CMK (cell line): ENCODE measurements at regions not wholly inside any gene's neighbourhood (a gene's known extent, or its start where the extent isn't known, plus 50 kb on each side); places are given as distances from the start of the nearest gene placed in this dataset.

Experiments
- DNase-seq: peaks from one replicate; pipeline ENCODE4 v3.0.0-alpha.2; 2010; ENCODE audit warnings: low read depth

GRCh38 chr11:45063669-45064068 lies 82.8 kb upstream of the PRDM11 start:
- no peak for DNase-seq

GRCh38 chr11:45067966-45068365 lies 78.5 kb upstream of the PRDM11 start:
- no peak for DNase-seq

- DNase-seq = no peak
Measured at GRCh38 chr11:45071232-45071631, 75.2 kb upstream of the PRDM11 start.

- no peak for DNase-seq
Measured at GRCh38 chr11:45073685-45074141, 72.7 kb upstream of the PRDM11 start.

- DNase-seq = no peak
Measured at GRCh38 chr11:45075519-45075918, 70.9 kb upstream of the PRDM11 start.

- no peak for DNase-seq
Measured at GRCh38 chr11:45075952-45076351, 70.5 kb upstream of the PRDM11 start.

GRCh38 chr11:45076761-45077160 lies 69.7 kb upstream of the PRDM11 start:
- no peak for DNase-seq

- no peak for DNase-seq
Measured at GRCh38 chr11:45078236-45079074, 68.0 kb upstream of the PRDM11 start.

- no peak for DNase-seq
Measured at GRCh38 chr11:45079075-45079444, 67.4 kb upstream of the PRDM11 start.

GRCh38 chr11:45079567-45079942 lies 66.9 kb upstream of the PRDM11 start:
- no peak for DNase-seq

GRCh38 chr11:45079943-45080719 lies 66.3 kb upstream of the PRDM11 start:
- no peak for DNase-seq

GRCh38 chr11:45082744-45083543 lies 63.5 kb upstream of the PRDM11 start:
- DNase-seq = no peak

GRCh38 chr11:45083544-45084087 lies 62.8 kb upstream of the PRDM11 start:
- no peak for DNase-seq

GRCh38 chr11:45085646-45086501 lies 60.6 kb upstream of the PRDM11 start:
- no peak for DNase-seq

- DNase-seq = no peak
Measured at GRCh38 chr11:45086526-45086925, 59.9 kb upstream of the PRDM11 start.

- DNase-seq = no peak
Measured at GRCh38 chr11:45087086-45087899, 59.1 kb upstream of the PRDM11 start.

GRCh38 chr11:45087900-45088160 lies 58.6 kb upstream of the PRDM11 start:
- no peak for DNase-seq

- no peak for DNase-seq
Measured at GRCh38 chr11:45089251-45089650, 57.2 kb upstream of the PRDM11 start.

- no peak for DNase-seq
Measured at GRCh38 chr11:45089676-45090499, 56.6 kb upstream of the PRDM11 start.

- no peak for DNase-seq
Measured at GRCh38 chr11:45090607-45091006, 55.8 kb upstream of the PRDM11 start.
